Trophoblast cell (in vitro differentiated cells and primary cell): ENCODE measurements at regions not wholly inside any gene's neighbourhood (a gene's known extent, or its start where the extent isn't known, plus 50 kb on each side); places are given as distances from the start of the nearest gene placed in this dataset.
"Not testable (repeated sequence)": the region's sequence is repeated elsewhere in the genome, so short reads cannot be mapped to it uniquely, and the experiment has no call there.

Source experiments
- DNase-seq, 2 donors: peaks; one replicate each; pipeline ENCODE4 v3.0.0-alpha.2; 2016
- H2AFZ ChIP-seq: 2 replicates; pipeline ENCODE4 v1.6.1; 2013; ENCODE audit warnings: low read length, moderate library complexity, mild to moderate bottlenecking; ENCODE audit not compliant: insufficient read depth, poor library complexity
- H2AK5ac ChIP-seq: 2 replicates; pipeline ENCODE4 v1.6.1; 2013; ENCODE audit warnings: mild to moderate bottlenecking, low read length
- H2BK120ac ChIP-seq: 2 replicates; pipeline ENCODE4 v1.6.1; 2013; ENCODE audit warnings: low read length, mild to moderate bottlenecking, moderate library complexity; ENCODE audit not compliant: insufficient read depth, poor library complexity
- H2BK12ac ChIP-seq: 2 replicates; pipeline ENCODE4 v1.6.1; 2013; ENCODE audit warnings: mild to moderate bottlenecking, low read length, moderate library complexity
- H2BK5ac ChIP-seq: 2 replicates; pipeline ENCODE4 v1.6.1; 2013; ENCODE audit warnings: low read length, low read depth, moderate library complexity, mild to moderate bottlenecking; ENCODE audit not compliant: poor library complexity
- H3K14ac ChIP-seq: 2 replicates; pipeline ENCODE4 v1.6.1; 2013; ENCODE audit warnings: mild to moderate bottlenecking, low read length
- H3K18ac ChIP-seq: 2 replicates; pipeline ENCODE4 v1.6.1; 2013; ENCODE audit warnings: mild to moderate bottlenecking, low read length
- H3K23ac ChIP-seq: 2 replicates; pipeline ENCODE4 v1.6.1; 2013; ENCODE audit warnings: low read length
- H3K27ac ChIP-seq: 2 replicates; pipeline ENCODE4 v1.5.1; 2013; ENCODE audit warnings: low read depth, mild to moderate bottlenecking, inconsistent platforms, low read length, moderate library complexity
- H3K27me3 ChIP-seq: 2 replicates; pipeline ENCODE4 v1.6.1; 2013; ENCODE audit warnings: inconsistent platforms, mild to moderate bottlenecking, low read length, moderate library complexity; ENCODE audit not compliant: insufficient read depth
- H3K36me3 ChIP-seq, 2 experiments: 1 replicate in 1 of 2; 2 replicates in 1 of 2; pipeline ENCODE4 v1.6.1; 2013; ENCODE audit warnings: low read length in 2 of 2, mild to moderate bottlenecking in 2 of 2, moderate library complexity in 1 of 2; ENCODE audit not compliant: insufficient read depth in 2 of 2, control insufficient read depth in 1 of 2
- H3K4ac ChIP-seq: 2 replicates; pipeline ENCODE4 v1.6.1; 2013; ENCODE audit warnings: low read depth, mild to moderate bottlenecking, low read length, moderate library complexity
- H3K4me1 ChIP-seq, 2 experiments: 1 replicate in 1 of 2; 2 replicates in 1 of 2; pipeline ENCODE4 v1.6.1; 2013; ENCODE audit warnings: low read length in 2 of 2, mild to moderate bottlenecking in 2 of 2, moderate library complexity in 1 of 2; ENCODE audit not compliant: insufficient read depth in 2 of 2, control insufficient read depth in 1 of 2
- H3K4me2 ChIP-seq: 2 replicates; pipeline ENCODE4 v1.6.1; 2013; ENCODE audit warnings: inconsistent platforms, mild to moderate bottlenecking, low read length, moderate library complexity
- H3K4me3 ChIP-seq: 2 replicates; pipeline ENCODE4 v1.5.1; 2013; ENCODE audit warnings: mild to moderate bottlenecking, low read depth, low read length, inconsistent platforms
- H3K79me1 ChIP-seq: one replicate; pipeline ENCODE4 v1.6.1; 2013; ENCODE audit warnings: low read length
- H3K79me2 ChIP-seq: 2 replicates; pipeline ENCODE4 v1.6.1; 2013; ENCODE audit warnings: low read length, mild to moderate bottlenecking; ENCODE audit not compliant: control insufficient read depth, insufficient read depth, poor library complexity
- H3K9ac ChIP-seq: 2 replicates; pipeline ENCODE4 v1.6.1; 2013; ENCODE audit warnings: mild to moderate bottlenecking, low read length
- H3K9me3 ChIP-seq: 2 replicates; pipeline ENCODE4 v1.6.1; 2013; ENCODE audit warnings: low read depth, mild to moderate bottlenecking, control low read depth, inconsistent platforms, low read length; ENCODE audit not compliant: insufficient read depth
- H4K12ac ChIP-seq: 2 replicates; pipeline ENCODE4 v1.6.1; 2013; ENCODE audit warnings: low read depth, mild to moderate bottlenecking, low read length, moderate library complexity
- H4K8ac ChIP-seq: 2 replicates; pipeline ENCODE4 v1.6.1; 2013; ENCODE audit warnings: low read depth, mild to moderate bottlenecking, low read length, moderate library complexity
- H4K91ac ChIP-seq: one replicate; pipeline ENCODE4 v1.6.1; 2013; ENCODE audit warnings: low read depth, mild to moderate bottlenecking, low read length, moderate library complexity
- WGBS: extraction: QIAGEN DNeasy Blood & Tissue Kit; methylation state at CpG from one replicate; pipeline ENCODE4 v1.1.7; 2013; ENCODE audit warnings: missing lambda C conversion rate; ENCODE audit not compliant: insufficient read length, insufficient coverage; ENCODE audit errors: extremely low coverage; 5-methylcytosine and 5-hydroxymethylcytosine counted together

DNA sequence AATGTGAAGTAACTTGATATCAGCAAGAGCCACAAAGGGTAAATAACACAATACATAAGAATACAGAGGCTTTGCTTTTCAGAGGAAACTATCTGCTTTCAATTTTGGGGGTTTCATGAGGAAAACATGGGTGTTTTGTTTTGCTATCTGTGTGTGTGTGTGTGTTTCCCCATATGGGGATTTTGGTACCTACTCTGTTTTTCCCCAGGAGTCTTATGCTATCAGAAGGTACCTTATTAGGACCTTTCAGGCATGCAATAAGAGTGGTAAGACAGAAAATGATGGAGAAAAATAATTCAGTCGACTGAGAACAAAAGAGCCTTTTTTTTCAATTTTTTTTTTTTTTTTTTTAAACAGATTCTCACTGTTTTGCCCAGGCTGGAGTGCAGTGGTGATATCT is 87.5 kb downstream of the HSFY2 start:
- H2AFZ ChIP-seq, H3K14ac ChIP-seq, H2BK120ac ChIP-seq, H3K79me2 ChIP-seq, H3K79me1 ChIP-seq, H2BK5ac ChIP-seq, H2BK12ac ChIP-seq, H4K91ac ChIP-seq, H3K9ac ChIP-seq, DNase-seq, H4K12ac ChIP-seq, H3K27ac ChIP-seq, H2AK5ac ChIP-seq, H3K36me3 ChIP-seq, H3K4me1 ChIP-seq, H4K8ac ChIP-seq, H3K27me3 ChIP-seq, H3K4ac ChIP-seq, H3K23ac ChIP-seq, H3K9me3 ChIP-seq, H3K4me2 ChIP-seq, H3K4me3 ChIP-seq, H3K18ac ChIP-seq: not testable (repeated sequence)
- no CpG with 5 or more reads among the region's 1 CpG for WGBS

DNA sequence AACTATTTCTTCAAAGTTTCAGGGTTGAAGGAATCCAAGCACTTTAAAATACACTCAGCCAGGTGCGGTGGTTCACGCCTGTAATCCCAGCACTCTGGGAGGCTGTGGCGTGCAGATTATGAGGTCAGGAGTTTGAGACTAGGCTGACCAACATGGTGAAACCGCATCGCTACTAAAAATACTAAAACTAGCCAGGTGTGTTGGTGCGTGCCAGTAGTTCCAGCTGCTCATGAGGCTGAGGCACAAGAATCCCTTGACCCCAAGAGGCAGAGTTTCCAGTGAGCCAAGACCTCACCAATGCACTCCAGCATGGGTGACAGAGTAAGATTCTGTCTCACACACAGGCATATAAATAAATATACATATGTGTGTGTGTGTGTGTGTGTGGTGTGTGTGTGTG is 85.2 kb downstream of the HSFY2 start:
- not testable (repeated sequence) for H3K27ac ChIP-seq, H4K12ac ChIP-seq, H2BK120ac ChIP-seq, H3K79me1 ChIP-seq, H3K4me1 ChIP-seq, H3K14ac ChIP-seq, DNase-seq, H3K79me2 ChIP-seq, H3K9ac ChIP-seq, H2AK5ac ChIP-seq, H3K4me3 ChIP-seq, H2AFZ ChIP-seq, H3K18ac ChIP-seq, H4K8ac ChIP-seq, H3K23ac ChIP-seq, H2BK12ac ChIP-seq, H3K9me3 ChIP-seq, H3K27me3 ChIP-seq, H3K4ac ChIP-seq, H2BK5ac ChIP-seq, H3K36me3 ChIP-seq, H3K4me2 ChIP-seq, H4K91ac ChIP-seq
- no CpG with 5 or more reads among the region's 6 CpGs for WGBS

DNA sequence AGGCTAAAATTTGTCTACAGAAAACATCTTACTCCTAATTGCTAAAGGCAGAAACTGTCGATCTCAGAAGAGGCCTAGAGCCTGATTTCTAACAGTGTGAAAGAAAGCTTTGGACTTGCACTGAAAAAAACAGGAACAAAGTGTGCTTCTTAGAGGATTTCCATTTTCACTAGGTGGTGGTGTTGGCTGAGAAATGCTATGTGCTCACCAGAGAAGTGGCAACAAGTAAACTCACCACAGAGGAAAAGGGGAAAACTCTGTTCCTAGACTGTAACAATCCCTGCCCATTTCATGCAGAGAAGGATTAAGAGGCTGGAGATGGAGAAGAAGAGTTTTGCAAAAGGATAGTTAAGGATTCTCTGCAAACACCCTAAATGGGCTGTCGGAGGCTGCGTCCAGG is 84.1 kb downstream of the HSFY2 start:
- H3K4me3 ChIP-seq, H3K79me1 ChIP-seq, H3K18ac ChIP-seq, H2BK5ac ChIP-seq, H3K36me3 ChIP-seq, H3K27ac ChIP-seq, H3K4ac ChIP-seq, H3K79me2 ChIP-seq, H4K12ac ChIP-seq, H3K9me3 ChIP-seq, H3K23ac ChIP-seq, H2BK12ac ChIP-seq, H2BK120ac ChIP-seq, H3K14ac ChIP-seq, H3K27me3 ChIP-seq, H3K9ac ChIP-seq, DNase-seq, H3K4me1 ChIP-seq, H2AFZ ChIP-seq, H4K91ac ChIP-seq, H4K8ac ChIP-seq, H2AK5ac ChIP-seq, H3K4me2 ChIP-seq: not testable (repeated sequence)
- no CpG with 5 or more reads among the region's 3 CpGs for WGBS

DNA sequence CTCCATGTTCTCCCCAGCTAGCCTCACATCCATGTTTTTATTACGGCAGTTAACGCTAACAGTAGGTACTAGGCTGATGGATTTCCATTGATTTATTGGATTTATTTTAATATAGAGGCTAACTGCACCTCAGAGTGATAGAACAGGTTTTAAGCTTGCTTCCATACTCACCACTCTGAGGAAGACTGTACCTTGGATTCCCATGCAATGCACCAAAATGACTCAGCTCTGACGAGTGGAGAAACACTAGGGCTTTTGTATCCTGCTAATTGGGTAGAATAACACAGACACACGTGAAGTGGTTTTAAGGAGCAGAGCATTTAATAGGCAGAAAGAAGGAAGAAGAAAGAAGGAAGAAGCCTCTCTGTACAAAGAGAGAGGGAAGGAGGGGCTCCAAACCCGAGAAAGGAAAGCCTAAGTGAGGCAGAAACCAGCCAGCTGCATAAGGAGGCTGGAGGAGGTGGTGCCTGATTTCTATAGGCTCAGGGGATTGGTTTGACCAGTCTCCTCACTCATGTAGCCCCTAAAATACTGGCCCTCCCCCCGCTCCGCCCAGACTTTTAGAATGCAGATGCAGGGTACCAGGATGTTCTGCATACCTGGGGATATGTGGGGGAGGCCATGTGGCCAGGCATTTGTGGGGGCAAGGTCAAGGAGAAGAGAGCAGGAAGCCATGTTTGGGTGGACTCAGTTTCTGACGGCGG is 83.5 kb downstream of the HSFY2 start:
- no CpG with 5 or more reads among the region's 9 CpGs for WGBS
- not testable (repeated sequence) for H2BK5ac ChIP-seq, H4K91ac ChIP-seq, H3K4me3 ChIP-seq, DNase-seq, H3K18ac ChIP-seq, H2BK12ac ChIP-seq, H3K4me2 ChIP-seq, H3K9ac ChIP-seq, H3K4ac ChIP-seq, H3K14ac ChIP-seq, H2AFZ ChIP-seq, H3K79me1 ChIP-seq, H3K36me3 ChIP-seq, H3K9me3 ChIP-seq, H2BK120ac ChIP-seq, H3K79me2 ChIP-seq, H4K12ac ChIP-seq, H3K27me3 ChIP-seq, H3K23ac ChIP-seq, H3K4me1 ChIP-seq, H4K8ac ChIP-seq, H2AK5ac ChIP-seq, H3K27ac ChIP-seq
